GM23338 (cell line): ENCODE measurements at regions not wholly inside any gene's neighbourhood (a gene's known extent, or its start where the extent isn't known, plus 50 kb on each side); places are given as distances from the start of the nearest gene placed in this dataset.

ENCODE experiments used
- ATAC-seq: fragments of 200-7000 bp; cut with Tn5 transposase; 3 replicates; pipeline ENCODE4 v1.9.1; 2020
- DNase-seq: peaks from one replicate; pipeline ENCODE4 v3.0.0-alpha.2; 2015; ENCODE audit warnings: low spot score
- H2AFZ ChIP-seq: fragments of 200-600 bp; sonication (generic); 2 replicates; pipeline ENCODE4 v1.8.0; 2016; ENCODE audit warnings: antibody characterized with exemption, mild to moderate bottlenecking, moderate library complexity
- H3F3A ChIP-seq: fragments of 200-600 bp; sonication (generic); replicated peaks from 2 replicates; pipeline ENCODE4 v1.8.0; 2017; ENCODE audit warnings: antibody characterized with exemption, mixed run types, low read depth
- H3K27ac ChIP-seq: fragments of 200-600 bp; sonication (generic); 2 replicates; pipeline ENCODE4 v1.6.1; 2016; ENCODE audit warnings: low read depth
- H3K27me3 ChIP-seq: fragments of 200-600 bp; sonication (generic); 2 replicates; pipeline ENCODE4 v1.8.0; 2016; ENCODE audit warnings: mild to moderate bottlenecking, mixed run types, moderate library complexity; ENCODE audit not compliant: insufficient read depth
- H3K36me3 ChIP-seq: fragments of 200-600 bp; sonication (generic); 2 replicates; pipeline ENCODE4 v1.8.0; 2016; ENCODE audit warnings: mild to moderate bottlenecking; ENCODE audit not compliant: insufficient read depth
- H3K4me1 ChIP-seq: fragments of 200-600 bp; sonication (generic); 2 replicates; pipeline ENCODE4 v1.8.0; 2016; ENCODE audit warnings: mild to moderate bottlenecking, moderate library complexity; ENCODE audit not compliant: insufficient read depth
- H3K4me2 ChIP-seq: fragments of 200-600 bp; sonication (generic); 2 replicates; pipeline ENCODE4 v1.7.1; 2017; ENCODE audit warnings: mixed run types
- H3K4me3 ChIP-seq: fragments of 200-600 bp; sonication (generic); 2 replicates; pipeline ENCODE4 v1.6.1; 2016; ENCODE audit warnings: mixed run types
- H3K79me2 ChIP-seq: fragments of 200-600 bp; sonication (generic); replicated peaks from 2 replicates; pipeline ENCODE4 v1.8.0; 2017; ENCODE audit warnings: mild to moderate bottlenecking; ENCODE audit not compliant: insufficient read depth
- H3K9me2 ChIP-seq: fragments of 200-600 bp; sonication (generic); 2 replicates; pipeline ENCODE4 v1.8.0; 2017; ENCODE audit not compliant: insufficient read depth
- H4K20me1 ChIP-seq: fragments of 200-600 bp; sonication (generic); replicated peaks from 2 replicates; pipeline ENCODE4 v1.8.0; 2017; ENCODE audit warnings: mild to moderate bottlenecking; ENCODE audit not compliant: insufficient read depth
- H3K27ac Mint-ChIP-seq: 2 replicates; pipeline ENCODE4 v1.8.0; 2020; ENCODE audit warnings: inconsistent platforms, mild to moderate bottlenecking, moderate library complexity, mixed read lengths
- H3K27me3 Mint-ChIP-seq: 3 replicates; pipeline ENCODE4 v1.8.0; 2022; ENCODE audit warnings: low read depth, mild to moderate bottlenecking, moderate library complexity, mixed read lengths, inconsistent platforms; ENCODE audit not compliant: insufficient read depth, poor library complexity
- H3K36me3 Mint-ChIP-seq: 3 replicates; pipeline ENCODE4 v1.8.0; 2021; ENCODE audit warnings: low read depth, mild to moderate bottlenecking, inconsistent platforms, moderate library complexity, mixed read lengths
- H3K4me1 Mint-ChIP-seq: 3 replicates; pipeline ENCODE4 v1.8.0; 2020; ENCODE audit warnings: mild to moderate bottlenecking, inconsistent platforms, mixed read lengths
- H3K4me3 Mint-ChIP-seq: 3 replicates; pipeline ENCODE4 v1.8.0; 2021; ENCODE audit warnings: moderate library complexity, mild to moderate bottlenecking, inconsistent platforms, mixed read lengths
- H3K9me3 Mint-ChIP-seq: 3 replicates; pipeline ENCODE4 v1.8.0; 2020; ENCODE audit warnings: moderate library complexity, mild to moderate bottlenecking, inconsistent platforms, mixed read lengths
- EZH2 ChIP-seq: fragments of 200-600 bp; sonication (generic); IDR thresholded peaks from one replicate; pipeline ENCODE4 v1.8.0; 2017; ENCODE audit warnings: antibody characterized with exemption, mild to moderate bottlenecking, low read depth; ENCODE audit not compliant: unreplicated experiment
- EZH2phosphoT487 ChIP-seq: fragments of 200-600 bp; sonication (generic); IDR thresholded peaks from one replicate; pipeline ENCODE4 v1.8.1; 2018; ENCODE audit warnings: antibody characterized with exemption; ENCODE audit not compliant: unreplicated experiment
- JUNB ChIP-seq: IDR thresholded peaks from one replicate; pipeline ENCODE4 v1.6.1; 2016; ENCODE audit warnings: antibody characterized with exemption; ENCODE audit not compliant: unreplicated experiment
- NANOG ChIP-seq: IDR thresholded peaks from 2 replicates; pipeline ENCODE4 v1.6.1; 2016; ENCODE audit warnings: antibody characterized with exemption, borderline replicate concordance
- POLR2AphosphoS5 ChIP-seq: IDR thresholded peaks from 2 replicates; pipeline ENCODE4 v1.6.1; 2016; ENCODE audit warnings: antibody characterized with exemption, low read depth
- STAT1 ChIP-seq: IDR thresholded peaks from one replicate; pipeline ENCODE4 v1.6.1; 2016; ENCODE audit warnings: antibody characterized with exemption; ENCODE audit not compliant: unreplicated experiment
- ZNF114 ChIP-seq: fragments of 250-450 bp; sonication (Bioruptor Pico); IDR thresholded peaks from 2 replicates; pipeline ENCODE4 v1.5.0; 2020; ENCODE audit warnings: mild to moderate bottlenecking, moderate library complexity
- ZNF331 ChIP-seq: fragments of 250-450 bp; sonication (Bioruptor Pico); IDR thresholded peaks from 2 replicates; pipeline ENCODE4 v1.5.0; 2020; ENCODE audit warnings: low read depth, mild to moderate bottlenecking, moderate library complexity
- TF ChIP-seq, protein P1 (sequence below): fragments of 250-450 bp; sonication (Bioruptor Pico); IDR thresholded peaks from 2 replicates; pipeline ENCODE4 v1.5.0; 2020; ENCODE audit warnings: mild to moderate bottlenecking, moderate library complexity
- TF ChIP-seq, protein P2 (sequence below): IDR thresholded peaks from 2 replicates; pipeline ENCODE4 v1.6.1; 2016; ENCODE audit warnings: antibody characterized with exemption
- TF ChIP-seq, protein P3 (sequence below): IDR thresholded peaks from one replicate; pipeline ENCODE4 v1.6.1; 2018; ENCODE audit warnings: antibody characterized with exemption; ENCODE audit not compliant: unreplicated experiment
- TF ChIP-seq, protein P4 (sequence below), 2 experiments: fragments of 200-600 bp in 1 of 2; sonication (generic) in 1 of 2; conservative IDR thresholded peaks; 2 replicates each; pipeline versions ENCODE4 v1.5.1 to v1.6.1; 2016 to 2017; ENCODE audit warnings: antibody characterized with exemption in 2 of 2, low read depth in 2 of 2, mild to moderate bottlenecking in 2 of 2, moderate library complexity in 1 of 2

DNA sequence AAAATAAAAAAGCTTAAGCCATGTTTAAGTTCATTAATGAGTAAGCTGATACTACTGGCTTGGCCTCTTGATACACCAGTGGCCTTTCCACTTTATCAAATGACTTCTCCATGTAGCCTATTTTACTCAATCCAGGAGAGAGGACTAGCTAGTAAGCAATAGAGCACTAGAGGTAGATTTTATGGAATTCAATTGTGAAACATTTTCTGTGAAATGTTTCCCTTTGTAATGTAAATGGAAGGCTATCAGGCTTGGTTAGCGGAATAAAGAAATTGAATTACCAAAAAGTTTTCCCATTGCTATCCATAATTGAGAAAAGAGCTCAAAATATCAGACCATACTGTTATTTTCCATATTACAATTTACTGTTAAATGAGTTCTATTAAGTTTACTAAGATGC, 515.4 kb upstream of the CDH2 start:
- ATAC-seq = no peak

More for the DNA sequence above, 515.4 kb upstream of the CDH2 start:
- no peaks in the 10 kb centered on the region for H4K20me1 ChIP-seq
- no peaks in the 10 kb centered on the region for H3K79me2 ChIP-seq
- Mint-ChIP-seq H3K36me3 (peaks cover 10% of the 10 kb centered on the region), H3K27me3 (peaks cover 3% of the 10 kb centered on the region), H3K4me3 (no peak overlapping the region), H3K9me3 (peaks cover 6% of the 10 kb centered on the region), H3K4me1 (peaks cover 33% of the 10 kb centered on the region), H3K27ac (no peak overlapping the region)
- H3K4me2 ChIP-seq = peak overlapping the region; percentile 33
- H3K36me3 ChIP-seq = no peaks in the 10 kb centered on the region
- H3K27ac ChIP-seq = no peak overlapping the region
- no peaks in the 10 kb centered on the region for H3K27me3 ChIP-seq
- H3F3A ChIP-seq = no peaks in the 10 kb centered on the region
- H3K9me2 ChIP-seq = peaks cover 9% of the 10 kb centered on the region; the same call in 1 of the 2 replicates
- no peak overlapping the region for H2AFZ ChIP-seq
- H3K4me1 ChIP-seq = peaks cover 35% of the 10 kb centered on the region
- no peak for DNase-seq
- no peak overlapping the region for H3K4me3 ChIP-seq
- no peak for TF ChIP-seq JUNB
- no peak for TF ChIP-seq ZNF114 (CRISPR knock-in tag)
- no peak for TF ChIP-seq EZH2
- TF ChIP-seq STAT1 = no peak
- no peak for TF ChIP-seq EZH2phosphoT487
- TF ChIP-seq, protein P1, sequence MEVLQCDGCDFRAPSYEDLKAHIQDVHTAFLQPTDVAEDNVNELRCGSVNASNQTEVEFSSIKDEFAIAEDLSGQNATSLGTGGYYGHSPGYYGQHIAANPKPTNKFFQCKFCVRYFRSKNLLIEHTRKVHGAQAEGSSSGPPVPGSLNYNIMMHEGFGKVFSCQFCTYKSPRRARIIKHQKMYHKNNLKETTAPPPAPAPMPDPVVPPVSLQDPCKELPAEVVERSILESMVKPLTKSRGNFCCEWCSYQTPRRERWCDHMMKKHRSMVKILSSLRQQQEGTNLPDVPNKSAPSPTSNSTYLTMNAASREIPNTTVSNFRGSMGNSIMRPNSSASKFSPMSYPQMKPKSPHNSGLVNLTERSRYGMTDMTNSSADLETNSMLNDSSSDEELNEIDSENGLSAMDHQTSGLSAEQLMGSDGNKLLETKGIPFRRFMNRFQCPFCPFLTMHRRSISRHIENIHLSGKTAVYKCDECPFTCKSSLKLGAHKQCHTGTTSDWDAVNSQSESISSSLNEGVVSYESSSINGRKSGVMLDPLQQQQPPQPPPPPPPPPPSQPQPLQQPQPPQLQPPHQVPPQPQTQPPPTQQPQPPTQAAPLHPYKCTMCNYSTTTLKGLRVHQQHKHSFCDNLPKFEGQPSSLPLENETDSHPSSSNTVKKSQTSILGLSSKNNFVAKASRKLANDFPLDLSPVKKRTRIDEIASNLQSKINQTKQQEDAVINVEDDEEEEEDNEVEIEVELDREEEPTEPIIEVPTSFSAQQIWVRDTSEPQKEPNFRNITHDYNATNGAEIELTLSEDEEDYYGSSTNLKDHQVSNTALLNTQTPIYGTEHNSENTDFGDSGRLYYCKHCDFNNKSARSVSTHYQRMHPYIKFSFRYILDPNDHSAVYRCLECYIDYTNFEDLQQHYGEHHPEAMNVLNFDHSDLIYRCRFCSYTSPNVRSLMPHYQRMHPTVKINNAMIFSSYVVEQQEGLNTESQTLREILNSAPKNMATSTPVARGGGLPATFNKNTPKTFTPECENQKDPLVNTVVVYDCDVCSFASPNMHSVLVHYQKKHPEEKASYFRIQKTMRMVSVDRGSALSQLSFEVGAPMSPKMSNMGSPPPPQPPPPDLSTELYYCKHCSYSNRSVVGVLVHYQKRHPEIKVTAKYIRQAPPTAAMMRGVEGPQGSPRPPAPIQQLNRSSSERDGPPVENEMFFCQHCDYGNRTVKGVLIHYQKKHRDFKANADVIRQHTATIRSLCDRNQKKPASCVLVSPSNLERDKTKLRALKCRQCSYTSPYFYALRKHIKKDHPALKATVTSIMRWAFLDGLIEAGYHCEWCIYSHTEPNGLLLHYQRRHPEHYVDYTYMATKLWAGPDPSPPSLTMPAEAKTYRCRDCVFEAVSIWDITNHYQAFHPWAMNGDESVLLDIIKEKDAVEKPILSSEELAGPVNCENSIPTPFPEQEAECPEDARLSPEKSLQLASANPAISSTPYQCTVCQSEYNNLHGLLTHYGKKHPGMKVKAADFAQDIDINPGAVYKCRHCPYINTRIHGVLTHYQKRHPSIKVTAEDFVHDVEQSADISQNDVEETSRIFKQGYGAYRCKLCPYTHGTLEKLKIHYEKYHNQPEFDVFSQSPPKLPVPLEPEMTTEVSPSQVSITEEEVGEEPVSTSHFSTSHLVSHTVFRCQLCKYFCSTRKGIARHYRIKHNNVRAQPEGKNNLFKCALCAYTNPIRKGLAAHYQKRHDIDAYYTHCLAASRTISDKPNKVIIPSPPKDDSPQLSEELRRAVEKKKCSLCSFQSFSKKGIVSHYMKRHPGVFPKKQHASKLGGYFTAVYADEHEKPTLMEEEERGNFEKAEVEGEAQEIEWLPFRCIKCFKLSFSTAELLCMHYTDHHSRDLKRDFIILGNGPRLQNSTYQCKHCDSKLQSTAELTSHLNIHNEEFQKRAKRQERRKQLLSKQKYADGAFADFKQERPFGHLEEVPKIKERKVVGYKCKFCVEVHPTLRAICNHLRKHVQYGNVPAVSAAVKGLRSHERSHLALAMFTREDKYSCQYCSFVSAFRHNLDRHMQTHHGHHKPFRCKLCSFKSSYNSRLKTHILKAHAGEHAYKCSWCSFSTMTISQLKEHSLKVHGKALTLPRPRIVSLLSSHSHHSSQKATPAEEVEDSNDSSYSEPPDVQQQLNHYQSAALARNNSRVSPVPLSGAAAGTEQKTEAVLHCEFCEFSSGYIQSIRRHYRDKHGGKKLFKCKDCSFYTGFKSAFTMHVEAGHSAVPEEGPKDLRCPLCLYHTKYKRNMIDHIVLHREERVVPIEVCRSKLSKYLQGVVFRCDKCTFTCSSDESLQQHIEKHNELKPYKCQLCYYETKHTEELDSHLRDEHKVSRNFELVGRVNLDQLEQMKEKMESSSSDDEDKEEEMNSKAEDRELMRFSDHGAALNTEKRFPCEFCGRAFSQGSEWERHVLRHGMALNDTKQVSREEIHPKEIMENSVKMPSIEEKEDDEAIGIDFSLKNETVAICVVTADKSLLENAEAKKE (CRISPR knock-in tag) = 0 out of 2 replicates have a peak, but pooled peaks have one; percentile 44
- peak; percentile 67 for TF ChIP-seq NANOG
- TF ChIP-seq, protein P2, sequence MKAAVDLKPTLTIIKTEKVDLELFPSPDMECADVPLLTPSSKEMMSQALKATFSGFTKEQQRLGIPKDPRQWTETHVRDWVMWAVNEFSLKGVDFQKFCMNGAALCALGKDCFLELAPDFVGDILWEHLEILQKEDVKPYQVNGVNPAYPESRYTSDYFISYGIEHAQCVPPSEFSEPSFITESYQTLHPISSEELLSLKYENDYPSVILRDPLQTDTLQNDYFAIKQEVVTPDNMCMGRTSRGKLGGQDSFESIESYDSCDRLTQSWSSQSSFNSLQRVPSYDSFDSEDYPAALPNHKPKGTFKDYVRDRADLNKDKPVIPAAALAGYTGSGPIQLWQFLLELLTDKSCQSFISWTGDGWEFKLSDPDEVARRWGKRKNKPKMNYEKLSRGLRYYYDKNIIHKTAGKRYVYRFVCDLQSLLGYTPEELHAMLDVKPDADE = no peak
- TF ChIP-seq ZNF331 (CRISPR knock-in tag) = no peak
- TF ChIP-seq, protein P3, sequence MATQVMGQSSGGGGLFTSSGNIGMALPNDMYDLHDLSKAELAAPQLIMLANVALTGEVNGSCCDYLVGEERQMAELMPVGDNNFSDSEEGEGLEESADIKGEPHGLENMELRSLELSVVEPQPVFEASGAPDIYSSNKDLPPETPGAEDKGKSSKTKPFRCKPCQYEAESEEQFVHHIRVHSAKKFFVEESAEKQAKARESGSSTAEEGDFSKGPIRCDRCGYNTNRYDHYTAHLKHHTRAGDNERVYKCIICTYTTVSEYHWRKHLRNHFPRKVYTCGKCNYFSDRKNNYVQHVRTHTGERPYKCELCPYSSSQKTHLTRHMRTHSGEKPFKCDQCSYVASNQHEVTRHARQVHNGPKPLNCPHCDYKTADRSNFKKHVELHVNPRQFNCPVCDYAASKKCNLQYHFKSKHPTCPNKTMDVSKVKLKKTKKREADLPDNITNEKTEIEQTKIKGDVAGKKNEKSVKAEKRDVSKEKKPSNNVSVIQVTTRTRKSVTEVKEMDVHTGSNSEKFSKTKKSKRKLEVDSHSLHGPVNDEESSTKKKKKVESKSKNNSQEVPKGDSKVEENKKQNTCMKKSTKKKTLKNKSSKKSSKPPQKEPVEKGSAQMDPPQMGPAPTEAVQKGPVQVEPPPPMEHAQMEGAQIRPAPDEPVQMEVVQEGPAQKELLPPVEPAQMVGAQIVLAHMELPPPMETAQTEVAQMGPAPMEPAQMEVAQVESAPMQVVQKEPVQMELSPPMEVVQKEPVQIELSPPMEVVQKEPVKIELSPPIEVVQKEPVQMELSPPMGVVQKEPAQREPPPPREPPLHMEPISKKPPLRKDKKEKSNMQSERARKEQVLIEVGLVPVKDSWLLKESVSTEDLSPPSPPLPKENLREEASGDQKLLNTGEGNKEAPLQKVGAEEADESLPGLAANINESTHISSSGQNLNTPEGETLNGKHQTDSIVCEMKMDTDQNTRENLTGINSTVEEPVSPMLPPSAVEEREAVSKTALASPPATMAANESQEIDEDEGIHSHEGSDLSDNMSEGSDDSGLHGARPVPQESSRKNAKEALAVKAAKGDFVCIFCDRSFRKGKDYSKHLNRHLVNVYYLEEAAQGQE = no peak
- TF ChIP-seq, protein P4, sequence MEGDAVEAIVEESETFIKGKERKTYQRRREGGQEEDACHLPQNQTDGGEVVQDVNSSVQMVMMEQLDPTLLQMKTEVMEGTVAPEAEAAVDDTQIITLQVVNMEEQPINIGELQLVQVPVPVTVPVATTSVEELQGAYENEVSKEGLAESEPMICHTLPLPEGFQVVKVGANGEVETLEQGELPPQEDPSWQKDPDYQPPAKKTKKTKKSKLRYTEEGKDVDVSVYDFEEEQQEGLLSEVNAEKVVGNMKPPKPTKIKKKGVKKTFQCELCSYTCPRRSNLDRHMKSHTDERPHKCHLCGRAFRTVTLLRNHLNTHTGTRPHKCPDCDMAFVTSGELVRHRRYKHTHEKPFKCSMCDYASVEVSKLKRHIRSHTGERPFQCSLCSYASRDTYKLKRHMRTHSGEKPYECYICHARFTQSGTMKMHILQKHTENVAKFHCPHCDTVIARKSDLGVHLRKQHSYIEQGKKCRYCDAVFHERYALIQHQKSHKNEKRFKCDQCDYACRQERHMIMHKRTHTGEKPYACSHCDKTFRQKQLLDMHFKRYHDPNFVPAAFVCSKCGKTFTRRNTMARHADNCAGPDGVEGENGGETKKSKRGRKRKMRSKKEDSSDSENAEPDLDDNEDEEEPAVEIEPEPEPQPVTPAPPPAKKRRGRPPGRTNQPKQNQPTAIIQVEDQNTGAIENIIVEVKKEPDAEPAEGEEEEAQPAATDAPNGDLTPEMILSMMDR (conservative IDR thresholded peaks at IDR 0.05; ENCODE audit: low read depth in 2 of 2) = no peak
- TF ChIP-seq POLR2AphosphoS5 = no peak
